ENCODE measurements at regions not wholly inside any gene's neighbourhood (a gene's known extent, or its start where the extent isn't known, plus 50 kb on each side); places are given as distances from the start of the nearest gene placed in this dataset.

DNA sequence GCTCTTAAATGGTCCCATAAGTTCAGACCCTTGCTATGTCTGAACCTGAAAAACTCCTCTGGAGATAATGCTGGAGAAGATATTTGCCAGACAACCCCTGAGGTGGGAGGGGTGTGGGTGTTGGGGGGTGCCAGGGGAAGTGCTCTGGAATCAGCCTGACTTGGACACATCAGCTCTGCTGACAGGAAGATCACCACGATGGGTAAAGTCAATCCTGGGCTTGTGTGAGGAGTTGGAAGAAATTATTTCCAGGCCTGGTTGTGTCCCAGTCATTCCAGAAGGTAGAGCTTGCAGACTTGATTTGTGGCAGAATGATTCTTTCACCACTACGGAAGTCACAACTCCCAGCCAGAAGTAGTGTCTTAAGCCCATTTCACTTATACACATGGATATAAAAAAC is 60.3 kb upstream of the UNC5B start:
- Histone ChIP-seq H3K4me3 (ENCODE audit: insufficient read depth, low read depth, low read length) (no peak overlapping the region), H4K20me1 (ENCODE audit: insufficient read depth, low read length) (no peaks in the 10 kb centered on the region), H3K36me3 (ENCODE audit: control insufficient read depth, insufficient read depth, low read length) (no peaks in the 10 kb centered on the region), H3K4me2 (ENCODE audit: low read depth, low read length) (no peak overlapping the region), H3K9me3 (ENCODE audit: control insufficient read depth, insufficient read depth, low read length) (no peaks in the 10 kb centered on the region), H2AK5ac (ENCODE audit: low read depth, low read length) (no peak overlapping the region), H3K4me1 (ENCODE audit: control insufficient read depth, insufficient read depth, low read length) (no peaks in the 10 kb centered on the region), H3K18ac (ENCODE audit: low read depth, low read length) (no peak overlapping the region), H3K9me1 (ENCODE audit: insufficient read depth, low read length) (no peaks in the 10 kb centered on the region), H2BK5ac (ENCODE audit: low read depth, low read length, poor library complexity, severe bottlenecking) (no peak overlapping the region), H2BK20ac (ENCODE audit: low read depth, low read length) (no peak overlapping the region), H3K14ac (replicated peaks; ENCODE audit: low read depth, low read length) (no peak overlapping the region), H3K56ac (ENCODE audit: extremely low read depth, insufficient read depth, low read length) (no peak overlapping the region), H3K27ac (ENCODE audit: insufficient read depth, low read length) (no peak overlapping the region), H4K91ac (ENCODE audit: insufficient read depth, low read depth, low read length) (no peak overlapping the region), H4K8ac (ENCODE audit: low read depth in 2 of 2, low read length in 2 of 2) (no peak overlapping the region), H2AK9ac (replicated peaks; ENCODE audit: low read depth, low read length, poor library complexity) (no peak overlapping the region), H3K23ac (ENCODE audit: low read depth, low read length) (no peak overlapping the region), H3K27me3 (ENCODE audit: control insufficient read depth, insufficient read depth, low read length) (peaks cover 25% of the 10 kb centered on the region), H3K79me1 (ENCODE audit: low read depth in 1 of 2, low read length in 2 of 2) (no peaks in the 10 kb centered on the region), H3K4ac (ENCODE audit: low read depth, low read length) (no peak overlapping the region), H2AFZ (replicated peaks; ENCODE audit: low read length, poor library complexity) (no peak overlapping the region), H4K5ac (ENCODE audit: low read depth, low read length) (no peak overlapping the region), H2BK120ac (ENCODE audit: low read depth, low read length) (no peak overlapping the region), H2BK15ac (ENCODE audit: low read depth, low read length) (no peak overlapping the region), H3K9ac (ENCODE audit: low read depth, low read length) (no peak overlapping the region)
- DNase-seq (no peak), ATAC-seq (ENCODE audit: low read depth) (no peak)
- no peak for TF ChIP-seq CEBPB (IDR thresholded peaks at IDR 0.05; ENCODE audit: low read depth, low read length)
- no peak for TF ChIP-seq CHD1 (IDR thresholded peaks at IDR 0.05; ENCODE audit: low read depth, low read length)
- TF ChIP-seq RAD21 (IDR thresholded peaks at IDR 0.05; ENCODE audit: low read length), result no peak
- TF ChIP-seq POLR2A (IDR thresholded peaks at IDR 0.05; ENCODE audit: low read depth, low read length), result no peak
- TF ChIP-seq, protein P1, sequence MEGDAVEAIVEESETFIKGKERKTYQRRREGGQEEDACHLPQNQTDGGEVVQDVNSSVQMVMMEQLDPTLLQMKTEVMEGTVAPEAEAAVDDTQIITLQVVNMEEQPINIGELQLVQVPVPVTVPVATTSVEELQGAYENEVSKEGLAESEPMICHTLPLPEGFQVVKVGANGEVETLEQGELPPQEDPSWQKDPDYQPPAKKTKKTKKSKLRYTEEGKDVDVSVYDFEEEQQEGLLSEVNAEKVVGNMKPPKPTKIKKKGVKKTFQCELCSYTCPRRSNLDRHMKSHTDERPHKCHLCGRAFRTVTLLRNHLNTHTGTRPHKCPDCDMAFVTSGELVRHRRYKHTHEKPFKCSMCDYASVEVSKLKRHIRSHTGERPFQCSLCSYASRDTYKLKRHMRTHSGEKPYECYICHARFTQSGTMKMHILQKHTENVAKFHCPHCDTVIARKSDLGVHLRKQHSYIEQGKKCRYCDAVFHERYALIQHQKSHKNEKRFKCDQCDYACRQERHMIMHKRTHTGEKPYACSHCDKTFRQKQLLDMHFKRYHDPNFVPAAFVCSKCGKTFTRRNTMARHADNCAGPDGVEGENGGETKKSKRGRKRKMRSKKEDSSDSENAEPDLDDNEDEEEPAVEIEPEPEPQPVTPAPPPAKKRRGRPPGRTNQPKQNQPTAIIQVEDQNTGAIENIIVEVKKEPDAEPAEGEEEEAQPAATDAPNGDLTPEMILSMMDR (conservative IDR thresholded peaks at IDR 0.05; ENCODE audit: low read depth, low read length), result no peak
- TF ChIP-seq MAZ (IDR thresholded peaks at IDR 0.05; ENCODE audit: borderline replicate concordance, low read depth, low read length), result no peak
- no peak for TF ChIP-seq MAFK (IDR thresholded peaks at IDR 0.05; ENCODE audit: low read depth, low read length)
- no peak for TF ChIP-seq MXI1 (IDR thresholded peaks at IDR 0.05; ENCODE audit: borderline replicate concordance, low read depth, low read length)
- no peak for TF ChIP-seq BHLHE40 (IDR thresholded peaks at IDR 0.05; ENCODE audit: low read depth, low read length)
- TF ChIP-seq SMC3 (IDR thresholded peaks at IDR 0.05; ENCODE audit: low read depth, low read length), result no peak
- TF ChIP-seq RCOR1 (IDR thresholded peaks at IDR 0.05; ENCODE audit: insufficient replicate concordance, low read length), result no peak
- in situ Hi-C loops (cut with MboI; ENCODE audit: low sequenced_read_pairs), result no loop called here
- ChIA-PET CTCF (interaction anchor here (0.5 kb wide), 1 partner anchor 24 kb away, joined by 5 read pairs; no protein-coding TSS in a partner anchor), POLR2A (ENCODE audit: unreplicated experiment) (no interaction called here)
- WGBS, 2 experiments (ENCODE audit: extremely low coverage in 2 of 2, insufficient read length in 1 of 2), result no CpG with 5 or more reads among the region's 2 CpGs
- BruUV-seq (replicated peaks), result no TSS peak
- dilution Hi-C loops (cut with HindIII; ENCODE audit: low sequenced_read_pairs, unreplicated experiment), result no loop called here
- intact Hi-C loops (cut with micrococcal nuclease), result no loop called here

Measured in IMR-90 (cell line).